SJCRH30 (cell line): ENCODE measurements at regions not wholly inside any gene's neighbourhood (a gene's known extent, or its start where the extent isn't known, plus 50 kb on each side); places are given as distances from the start of the nearest gene placed in this dataset.

Experiments
- DNase-seq, 2 experiments: peaks; one replicate each; pipeline ENCODE4 v3.0.0-alpha.2; 2015 to 2020
- H3K27ac ChIP-seq: fragments of 250-450 bp; sonication (Bioruptor Pico); 2 replicates; pipeline ENCODE4 v1.5.1; 2020; ENCODE audit warnings: mild to moderate bottlenecking, moderate library complexity
- H3K27me3 ChIP-seq: fragments of 250-450 bp; sonication (Bioruptor Pico); 2 replicates; pipeline ENCODE4 v1.5.1; 2020; ENCODE audit warnings: mild to moderate bottlenecking, moderate library complexity
- H3K36me3 ChIP-seq: fragments of 250-450 bp; sonication (Bioruptor Pico); 2 replicates; pipeline ENCODE4 v1.5.1; 2020; ENCODE audit warnings: mild to moderate bottlenecking, moderate library complexity
- H3K4me1 ChIP-seq: fragments of 250-450 bp; sonication (Bioruptor Pico); 2 replicates; pipeline ENCODE4 v1.5.1; 2020; ENCODE audit warnings: mild to moderate bottlenecking, moderate library complexity
- H3K4me3 ChIP-seq: fragments of 250-450 bp; sonication (Bioruptor Pico); 2 replicates; pipeline ENCODE4 v1.5.1; 2020; ENCODE audit warnings: mild to moderate bottlenecking, moderate library complexity
- H3K9me3 ChIP-seq: fragments of 250-450 bp; sonication (Bioruptor Pico); replicated peaks from 2 replicates; pipeline ENCODE4 v1.5.1; 2020; ENCODE audit warnings: mild to moderate bottlenecking, moderate library complexity

- no peaks in the 10 kb centered on the region for H3K9me3 ChIP-seq
- H3K4me3 ChIP-seq, result no peak overlapping the region
- no peak for DNase-seq
- no peaks in the 10 kb centered on the region for H3K27me3 ChIP-seq
- no peaks in the 10 kb centered on the region for H3K36me3 ChIP-seq
- H3K4me1 ChIP-seq, result no peaks in the 10 kb centered on the region
- no peak overlapping the region for H3K27ac ChIP-seq
Measured at GRCh38 chr1:56190806-56191365, 388.5 kb downstream of the PLPP3 start.

DNA sequence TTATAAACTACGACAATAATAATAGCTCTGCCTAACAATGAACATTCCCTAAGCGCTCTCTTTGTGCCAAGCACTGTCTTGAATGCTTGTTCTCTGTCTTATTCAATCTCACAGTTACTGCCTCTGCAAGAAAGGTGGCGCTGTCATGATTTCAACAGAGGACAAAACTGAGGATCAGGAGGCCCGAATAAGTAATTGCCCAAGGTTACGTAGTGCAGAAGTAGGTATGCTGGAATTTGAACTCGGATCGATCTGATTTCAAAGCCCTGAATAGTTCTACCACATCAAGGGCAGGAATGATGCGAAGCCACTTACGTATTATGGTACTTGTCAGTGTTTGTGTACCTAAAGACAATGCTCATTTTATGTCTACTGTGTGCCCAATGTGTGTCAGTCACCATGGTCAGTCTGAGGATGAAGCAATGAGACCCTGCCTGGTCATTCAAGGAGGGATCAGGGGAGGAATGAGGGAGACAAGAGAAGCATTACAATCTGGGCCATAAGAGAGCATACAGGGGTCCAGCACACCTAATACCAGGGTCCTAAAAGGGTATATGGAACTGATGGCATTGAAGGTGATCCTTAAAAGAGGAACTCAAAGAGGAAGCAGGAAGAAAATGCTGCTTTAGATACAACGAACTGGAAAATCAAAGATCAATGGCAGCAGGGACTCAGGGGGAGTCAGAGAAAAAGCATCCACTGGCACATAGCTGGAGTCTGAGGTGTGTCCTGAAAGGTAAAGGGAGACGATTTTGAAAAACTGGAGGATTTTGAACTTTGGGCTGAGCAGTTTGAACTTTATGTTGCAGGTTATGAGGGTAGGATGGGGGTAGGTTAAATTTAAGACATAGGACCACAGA lies 389.2 kb downstream of the PLPP3 start:
- no peak overlapping the region for H3K27ac ChIP-seq
- no peak for DNase-seq
- no peaks in the 10 kb centered on the region for H3K36me3 ChIP-seq
- H3K9me3 ChIP-seq, result no peaks in the 10 kb centered on the region
- no peaks in the 10 kb centered on the region for H3K4me1 ChIP-seq
- H3K4me3 ChIP-seq, result no peak overlapping the region
- H3K27me3 ChIP-seq, result no peaks in the 10 kb centered on the region

DNA sequence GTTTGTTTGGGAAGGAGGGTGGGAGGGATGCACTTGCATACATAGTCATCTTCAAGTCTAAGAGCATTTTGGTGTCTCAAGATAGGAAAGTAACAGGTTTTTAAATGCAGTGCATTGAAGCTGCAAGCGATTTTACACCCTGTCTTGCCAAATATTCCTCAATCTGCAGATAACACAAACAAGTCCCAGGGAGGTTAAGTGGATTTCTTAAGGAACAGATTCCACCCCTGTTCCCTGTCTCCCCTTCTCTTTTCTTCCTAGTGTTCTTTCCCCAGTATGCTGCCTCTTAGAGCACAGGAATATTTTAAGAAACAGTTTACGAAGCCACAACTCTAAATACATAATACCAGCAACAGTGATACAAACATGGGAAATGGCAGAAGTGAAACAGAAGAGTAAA lies 389.9 kb downstream of the PLPP3 start:
- Histone ChIP-seq H3K27ac (no peak overlapping the region), H3K9me3 (no peaks in the 10 kb centered on the region), H3K4me3 (no peak overlapping the region), H3K4me1 (no peaks in the 10 kb centered on the region), H3K36me3 (no peaks in the 10 kb centered on the region), H3K27me3 (no peaks in the 10 kb centered on the region)
- DNase-seq, result no peak

DNA sequence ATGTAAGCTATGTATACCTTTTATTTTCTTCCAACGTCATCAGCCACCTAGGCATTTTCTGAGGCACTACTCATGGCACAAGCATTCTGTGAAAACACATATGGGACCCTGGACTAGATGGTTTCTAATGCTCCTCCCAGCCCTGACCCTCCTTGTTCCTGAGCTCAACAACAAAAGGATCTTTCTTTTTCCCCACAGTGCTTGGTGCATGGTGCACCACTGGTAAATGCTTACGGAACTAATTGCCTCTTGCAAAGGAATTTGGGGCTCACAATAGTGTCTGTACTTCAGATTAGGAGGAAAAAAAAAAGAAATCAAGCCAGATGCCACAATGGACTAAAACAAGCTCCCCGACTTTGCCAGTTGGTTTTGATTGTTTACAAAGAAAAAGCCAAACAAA lies 390.5 kb downstream of the PLPP3 start:
- H3K27ac ChIP-seq, result no peak overlapping the region
- H3K4me1 ChIP-seq, result no peaks in the 10 kb centered on the region
- H3K27me3 ChIP-seq, result no peaks in the 10 kb centered on the region
- no peaks in the 10 kb centered on the region for H3K36me3 ChIP-seq
- H3K9me3 ChIP-seq, result no peaks in the 10 kb centered on the region
- H3K4me3 ChIP-seq, result no peak overlapping the region
- no peak for DNase-seq

GRCh38 chr1:56188221-56188620 lies 391.1 kb downstream of the PLPP3 start:
- no peak overlapping the region for H3K27ac ChIP-seq
- no peaks in the 10 kb centered on the region for H3K9me3 ChIP-seq
- no peak for DNase-seq
- no peak overlapping the region for H3K4me3 ChIP-seq
- no peaks in the 10 kb centered on the region for H3K27me3 ChIP-seq
- no peaks in the 10 kb centered on the region for H3K36me3 ChIP-seq
- no peaks in the 10 kb centered on the region for H3K4me1 ChIP-seq

DNA sequence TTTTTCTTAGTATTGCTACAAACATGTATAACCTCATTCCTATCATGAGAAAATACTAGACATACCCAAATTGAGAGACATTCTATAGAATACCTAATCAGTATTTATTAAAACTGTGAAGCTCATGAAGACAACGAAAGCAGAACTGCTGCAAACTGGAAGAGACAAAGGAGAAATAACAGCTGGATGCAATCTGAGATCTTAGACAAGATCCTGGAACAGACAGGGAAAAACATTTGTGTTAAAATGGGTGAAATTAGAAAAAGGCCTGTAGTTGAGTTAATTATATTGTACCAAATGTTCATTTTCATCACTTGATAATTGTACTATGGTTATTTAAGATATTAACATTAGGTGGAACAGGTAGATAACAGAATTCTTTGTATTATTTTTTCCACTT lies 392.0 kb downstream of the PLPP3 start:
- Histone ChIP-seq H3K27me3 (no peaks in the 10 kb centered on the region), H3K36me3 (no peaks in the 10 kb centered on the region), H3K4me3 (no peak overlapping the region), H3K27ac (no peak overlapping the region), H3K4me1 (no peaks in the 10 kb centered on the region), H3K9me3 (no peaks in the 10 kb centered on the region)
- DNase-seq, result no peak

DNA sequence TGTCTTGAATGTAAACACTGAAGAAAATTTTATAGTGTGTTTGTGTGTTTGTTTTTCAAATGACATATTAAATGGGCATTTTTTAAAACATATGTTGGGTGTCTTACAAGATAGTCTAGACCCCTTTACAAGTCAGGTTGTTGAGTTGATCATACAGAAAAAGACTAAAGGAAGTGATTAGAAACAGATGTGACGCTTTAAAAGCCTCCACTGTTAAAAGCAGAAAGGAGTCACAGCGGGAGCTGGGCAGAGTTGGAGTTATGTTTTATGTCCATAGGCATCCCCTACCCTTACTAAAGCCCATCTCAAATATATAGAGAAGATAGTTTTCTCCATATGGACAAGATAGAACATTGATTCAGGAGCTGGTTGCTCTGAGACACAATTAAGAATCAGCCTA lies 393.9 kb downstream of the PLPP3 start:
- H3K36me3 ChIP-seq, result no peaks in the 10 kb centered on the region
- H3K27ac ChIP-seq, result no peak overlapping the region
- no peak for DNase-seq
- no peak overlapping the region for H3K4me3 ChIP-seq
- no peaks in the 10 kb centered on the region for H3K4me1 ChIP-seq
- no peaks in the 10 kb centered on the region for H3K27me3 ChIP-seq
- no peaks in the 10 kb centered on the region for H3K9me3 ChIP-seq

DNA sequence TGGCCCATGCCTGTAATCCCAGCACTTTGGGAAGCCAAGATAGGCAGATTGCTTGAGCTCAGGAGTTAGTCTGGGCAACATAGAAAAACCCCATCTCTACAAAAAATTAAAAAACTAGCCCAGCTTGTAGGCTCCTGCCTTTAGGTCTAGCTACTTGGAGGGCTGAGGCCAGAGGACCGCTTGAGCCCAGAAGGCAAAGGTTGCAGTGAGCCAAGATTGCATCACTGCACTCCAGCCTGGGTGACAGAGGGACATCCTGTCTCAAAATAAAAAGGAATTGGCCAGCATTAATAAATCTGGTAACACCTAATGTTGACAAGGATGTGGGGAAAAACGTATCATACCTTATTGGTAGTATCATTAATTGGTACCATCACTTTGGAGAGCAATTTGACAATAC lies 396.2 kb downstream of the PLPP3 start:
- Histone ChIP-seq H3K4me1 (no peaks in the 10 kb centered on the region), H3K9me3 (no peaks in the 10 kb centered on the region), H3K4me3 (no peak overlapping the region), H3K36me3 (no peaks in the 10 kb centered on the region), H3K27ac (no peak overlapping the region), H3K27me3 (no peaks in the 10 kb centered on the region)
- no peak for DNase-seq

GRCh38 chr1:56180520-56181190 lies 398.7 kb downstream of the PLPP3 start:
- Histone ChIP-seq H3K4me3 (no peak overlapping the region), H3K27ac (no peak overlapping the region), H3K36me3 (no peaks in the 10 kb centered on the region), H3K27me3 (no peaks in the 10 kb centered on the region), H3K9me3 (no peaks in the 10 kb centered on the region), H3K4me1 (no peaks in the 10 kb centered on the region)
- no peak for DNase-seq

DNA sequence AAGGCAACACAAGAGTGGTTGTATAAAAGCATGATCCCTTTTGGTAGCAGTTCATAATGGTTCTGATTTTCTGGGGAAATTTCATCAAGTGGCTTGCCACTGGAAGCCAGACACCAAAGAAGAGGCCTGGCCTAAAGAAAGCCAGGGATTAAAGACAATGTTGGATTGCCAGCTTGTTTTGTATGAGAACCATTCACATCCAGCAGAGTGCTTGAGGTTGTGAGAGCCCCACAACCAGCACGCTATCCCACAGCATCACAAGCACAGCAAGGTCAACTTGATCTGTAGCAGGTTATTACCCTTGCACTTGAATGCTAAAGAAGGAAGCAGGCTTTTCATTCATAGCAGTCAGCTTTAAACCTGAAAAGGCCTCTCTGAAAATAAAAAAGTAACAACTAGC lies 399.8 kb downstream of the PLPP3 start:
- H3K9me3 ChIP-seq, result no peaks in the 10 kb centered on the region
- H3K4me3 ChIP-seq, result no peak overlapping the region
- no peak overlapping the region for H3K27ac ChIP-seq
- DNase-seq, result no peak
- H3K4me1 ChIP-seq, result no peaks in the 10 kb centered on the region
- no peaks in the 10 kb centered on the region for H3K27me3 ChIP-seq
- no peaks in the 10 kb centered on the region for H3K36me3 ChIP-seq

GRCh38 chr1:56175211-56175610 lies 404.2 kb downstream of the PLPP3 start:
- H3K27ac ChIP-seq, result no peak overlapping the region
- H3K36me3 ChIP-seq, result no peaks in the 10 kb centered on the region
- H3K4me3 ChIP-seq, result no peak overlapping the region
- no peak for DNase-seq
- H3K27me3 ChIP-seq, result peaks cover 3% of the 10 kb centered on the region; the same call in 1 of the 2 replicates
- no peaks in the 10 kb centered on the region for H3K9me3 ChIP-seq
- no peaks in the 10 kb centered on the region for H3K4me1 ChIP-seq

- H3K27me3 ChIP-seq, result peaks cover 6% of the 10 kb centered on the region; the same call in 1 of the 2 replicates
- H3K4me1 ChIP-seq, result no peaks in the 10 kb centered on the region
Measured at GRCh38 chr1:56174176-56174885, 405.0 kb downstream of the PLPP3 start.

GRCh38 chr1:56173736-56174135 lies 405.6 kb downstream of the PLPP3 start:
- Histone ChIP-seq H3K27ac (no peak overlapping the region), H3K4me1 (no peaks in the 10 kb centered on the region), H3K36me3 (no peaks in the 10 kb centered on the region), H3K27me3 (peaks cover 6% of the 10 kb centered on the region; the same call in 1 of the 2 replicates), H3K9me3 (no peaks in the 10 kb centered on the region), H3K4me3 (no peak overlapping the region)
- no peak for DNase-seq

More at GRCh38 chr1:56174176-56174885, 405.0 kb downstream of the PLPP3 start:
- Histone ChIP-seq H3K9me3 (no peaks in the 10 kb centered on the region), H3K4me3 (no peak overlapping the region), H3K36me3 (no peaks in the 10 kb centered on the region), H3K27ac (no peak overlapping the region)
- DNase-seq, result no peak

DNA sequence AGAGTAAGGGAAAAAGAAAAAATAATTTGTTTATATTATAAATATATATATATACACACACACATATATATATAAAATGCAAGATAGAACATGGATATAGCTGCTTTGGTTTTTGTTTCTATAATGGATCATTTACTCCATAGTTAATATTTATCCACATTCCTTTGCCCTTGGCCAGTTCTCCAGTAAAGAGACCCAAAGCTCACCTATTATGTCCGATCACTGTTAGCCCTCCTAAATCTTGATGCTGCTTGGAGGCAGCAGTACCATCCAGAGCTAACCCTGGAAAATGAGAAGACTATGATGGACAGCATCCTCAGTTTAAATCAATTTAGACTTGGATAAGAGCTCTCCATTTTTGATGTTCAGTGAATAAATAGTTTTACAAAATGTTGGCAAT lies 407.7 kb downstream of the PLPP3 start:
- no peaks in the 10 kb centered on the region for H3K36me3 ChIP-seq
- no peaks in the 10 kb centered on the region for H3K4me1 ChIP-seq
- peaks cover 6% of the 10 kb centered on the region; the same call in 1 of the 2 replicates for H3K27me3 ChIP-seq
- H3K9me3 ChIP-seq, result no peaks in the 10 kb centered on the region
- no peak overlapping the region for H3K27ac ChIP-seq
- DNase-seq, result no peak
- H3K4me3 ChIP-seq, result no peak overlapping the region
